ENCODE measurements at regions not wholly inside any gene's neighbourhood (a gene's known extent, or its start where the extent isn't known, plus 50 kb on each side); places are given as distances from the start of the nearest gene placed in this dataset.
"Not testable (repeated sequence)": the region's sequence is repeated elsewhere in the genome, so short reads cannot be mapped to it uniquely, and the experiment has no call there.

DNA sequence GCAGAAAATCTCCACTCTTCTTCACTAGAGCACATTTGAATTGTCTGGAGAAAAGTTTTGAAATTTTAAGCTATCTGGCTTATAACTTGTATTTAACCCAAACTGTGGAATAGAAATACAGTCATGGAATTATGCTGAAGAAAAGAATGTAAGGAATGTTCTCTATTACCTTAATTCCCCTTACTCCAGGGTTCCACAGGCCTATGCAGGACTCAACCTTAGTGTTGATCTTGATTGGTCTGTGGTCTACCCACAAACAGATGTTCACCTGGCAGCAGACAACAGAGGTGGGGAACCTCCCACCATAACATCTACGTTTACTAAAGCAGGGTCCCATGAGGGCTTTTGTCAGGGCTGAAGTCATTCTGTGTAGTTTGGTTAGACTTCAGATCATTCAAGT is 189.3 kb upstream of the GPRIN3 start:
- Mint-ChIP-seq H3K27me3 (peaks cover 6 to 13% of the 10 kb centered on the region in 2 donors), H3K9me3 (no peaks in the 10 kb centered on the region), H3K36me3 (no peaks in the 10 kb centered on the region), H3K4me1 (no peaks in the 10 kb centered on the region), H3K4me3 (no peak overlapping the region), H3K27ac (no peak overlapping the region)
- Histone ChIP-seq H3K27ac (ENCODE audit: low read depth, low read length) (no peak overlapping the region), H3K9me3 (ENCODE audit: control insufficient read depth in 1 of 2, low read length in 2 of 2) (no peaks in the 10 kb centered on the region), H3K4me1 (ENCODE audit: insufficient read depth, low read length) (no peaks in the 10 kb centered on the region), H3K27me3 (ENCODE audit: insufficient read depth, low read length) (peaks cover 3% of the 10 kb centered on the region), H3K4me3 (ENCODE audit: low read length in 2 of 2) (no peak overlapping the region), H3K36me3 (ENCODE audit: insufficient read depth, low read length) (no peaks in the 10 kb centered on the region)
- DNase-seq = no peak
- CTCF ChIA-PET (ENCODE audit: partially characterized antibody) = interaction anchor here (1.2 kb wide), 1 partner anchor 14 kb away, joined by 3 read pairs; no protein-coding TSS in a partner anchor
- POLR2A ChIA-PET (ENCODE audit: partially characterized antibody) = no interaction called here
- intact Hi-C loops (cut with micrococcal nuclease) = no loop called here

DNA sequence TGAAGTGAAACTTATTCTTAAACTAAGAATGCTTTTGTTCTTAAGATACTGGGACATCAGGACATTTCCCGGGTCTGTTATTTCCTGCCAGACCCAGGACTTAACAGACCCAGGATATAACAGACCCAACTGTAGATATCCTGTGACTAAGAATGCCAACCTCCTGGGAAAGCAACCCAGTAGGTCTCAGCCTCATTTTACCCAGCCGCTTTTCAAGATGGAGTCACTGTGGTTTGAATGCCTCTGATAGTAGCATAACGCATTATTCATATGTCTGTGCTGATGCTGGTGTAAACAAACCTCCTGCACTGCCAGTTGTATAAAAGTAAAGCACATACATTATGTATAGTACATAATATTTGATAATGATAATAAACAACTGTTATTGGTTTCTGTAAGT is 185.8 kb upstream of the GPRIN3 start:
- no peaks in the 10 kb centered on the region for H3K27me3 Mint-ChIP-seq
- Histone ChIP-seq H3K27ac (ENCODE audit: low read depth, low read length) (no peak overlapping the region), H3K4me1 (ENCODE audit: insufficient read depth, low read length) (no peaks in the 10 kb centered on the region), H3K27me3 (ENCODE audit: insufficient read depth, low read length) (no peaks in the 10 kb centered on the region), H3K9me3 (ENCODE audit: control insufficient read depth in 1 of 2, low read length in 2 of 2) (no peaks in the 10 kb centered on the region), H3K4me3 (ENCODE audit: low read length in 2 of 2) (no peak overlapping the region), H3K36me3 (ENCODE audit: insufficient read depth, low read length) (no peaks in the 10 kb centered on the region)
- H3K27ac Mint-ChIP-seq = no peak overlapping the region
- DNase-seq = no peak
- H3K9me3 Mint-ChIP-seq = peaks cover 0 to 2% (median 0%) of the 10 kb centered on the region in 8 donors
- intact Hi-C loops (cut with micrococcal nuclease) = no loop called here
- POLR2A ChIA-PET (ENCODE audit: partially characterized antibody) = interaction anchor here (1.0 kb wide), 1 partner anchor 220 kb away, joined by 3 read pairs; no protein-coding TSS in a partner anchor
- no peaks in the 10 kb centered on the region for H3K4me1 Mint-ChIP-seq
- CTCF ChIA-PET (ENCODE audit: partially characterized antibody) = interaction anchor here (0.6 to 2.0 kb wide), 2 partner anchors 10 to 371 kb away, joined by 3 to 5 read pairs; no protein-coding TSS in a partner anchor
- no peak overlapping the region for H3K4me3 Mint-ChIP-seq
- H3K36me3 Mint-ChIP-seq = no peaks in the 10 kb centered on the region

DNA sequence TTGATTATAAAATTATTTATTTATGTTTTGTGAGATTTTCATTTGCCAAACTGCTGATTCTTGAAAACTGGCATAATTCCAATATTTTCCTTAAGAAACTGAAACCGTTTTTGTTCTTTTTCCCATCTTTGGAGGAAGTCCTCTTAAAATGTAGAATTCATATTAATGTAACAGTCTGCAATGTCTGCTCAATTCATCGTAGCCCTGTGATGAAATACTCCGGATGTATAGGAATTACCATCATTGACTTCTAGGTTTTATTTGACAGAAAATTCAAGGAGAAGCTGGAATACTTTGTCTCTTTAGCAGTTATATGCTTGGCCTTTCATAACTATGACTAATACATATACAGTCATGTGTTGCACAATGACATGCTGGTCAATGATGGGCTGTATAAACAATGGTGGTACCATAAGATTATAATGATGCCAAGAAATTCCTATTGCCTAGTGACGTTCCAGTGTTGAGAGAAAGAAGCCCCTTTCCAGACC is 185.0 kb upstream of the GPRIN3 start:
- Histone ChIP-seq H3K36me3 (ENCODE audit: insufficient read depth, low read length) (no peaks in the 10 kb centered on the region), H3K27ac (ENCODE audit: low read depth, low read length) (no peak overlapping the region), H3K27me3 (ENCODE audit: insufficient read depth, low read length) (no peaks in the 10 kb centered on the region), H3K4me1 (ENCODE audit: insufficient read depth, low read length) (no peaks in the 10 kb centered on the region), H3K4me3 (ENCODE audit: low read length in 2 of 2) (no peak overlapping the region), H3K9me3 (ENCODE audit: control insufficient read depth in 1 of 2, low read length in 2 of 2) (no peaks in the 10 kb centered on the region)
- no peaks in the 10 kb centered on the region for H3K36me3 Mint-ChIP-seq
- ChIA-PET POLR2A (ENCODE audit: partially characterized antibody) (no interaction called here), CTCF (ENCODE audit: partially characterized antibody) (no interaction called here)
- no peak for DNase-seq
- H3K9me3 Mint-ChIP-seq = peaks cover 0 to 2% (median 0%) of the 10 kb centered on the region in 8 donors
- no peak overlapping the region for H3K4me3 Mint-ChIP-seq
- no peaks in the 10 kb centered on the region for H3K4me1 Mint-ChIP-seq
- intact Hi-C loops (cut with micrococcal nuclease) = no loop called here
- H3K27me3 Mint-ChIP-seq = no peaks in the 10 kb centered on the region
- no peak overlapping the region for H3K27ac Mint-ChIP-seq

DNA sequence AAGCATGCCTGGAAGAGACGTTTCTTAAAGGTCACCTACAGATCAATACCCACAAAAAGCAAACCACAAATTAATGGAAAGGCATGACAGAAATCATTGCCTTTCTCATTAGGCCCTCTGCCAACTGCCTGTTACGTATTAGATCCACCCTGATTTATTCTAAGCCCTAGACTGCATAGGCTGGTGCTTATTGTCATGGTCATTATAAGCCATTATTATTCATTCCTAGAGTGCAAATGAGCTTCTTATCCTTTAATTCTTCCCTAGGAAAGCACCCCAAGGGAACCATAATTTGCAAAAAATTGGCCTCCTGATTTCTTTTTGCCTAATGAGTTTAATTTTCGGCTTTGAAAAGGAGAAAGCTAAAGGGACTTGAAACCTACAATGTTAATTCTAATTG is 184.2 kb upstream of the GPRIN3 start:
- ChIA-PET CTCF (ENCODE audit: partially characterized antibody) (no interaction called here), POLR2A (ENCODE audit: partially characterized antibody) (no interaction called here)
- Mint-ChIP-seq H3K9me3 (peaks cover 0 to 2% (median 0%) of the 10 kb centered on the region in 8 donors), H3K27ac (no peak overlapping the region), H3K4me3 (no peak overlapping the region), H3K27me3 (no peaks in the 10 kb centered on the region), H3K4me1 (no peaks in the 10 kb centered on the region), H3K36me3 (no peaks in the 10 kb centered on the region)
- H3K4me1 ChIP-seq (ENCODE audit: insufficient read depth, low read length) = no peaks in the 10 kb centered on the region
- no peaks in the 10 kb centered on the region for H3K36me3 ChIP-seq (ENCODE audit: insufficient read depth, low read length)
- H3K9me3 ChIP-seq (ENCODE audit: control insufficient read depth in 1 of 2, low read length in 2 of 2) = no peaks in the 10 kb centered on the region
- H3K27ac ChIP-seq (ENCODE audit: low read depth, low read length) = no peak overlapping the region
- intact Hi-C loops (cut with micrococcal nuclease) = no loop called here
- H3K4me3 ChIP-seq (ENCODE audit: low read length in 2 of 2) = no peak overlapping the region
- H3K27me3 ChIP-seq (ENCODE audit: insufficient read depth, low read length) = no peaks in the 10 kb centered on the region
- DNase-seq = no peak

DNA sequence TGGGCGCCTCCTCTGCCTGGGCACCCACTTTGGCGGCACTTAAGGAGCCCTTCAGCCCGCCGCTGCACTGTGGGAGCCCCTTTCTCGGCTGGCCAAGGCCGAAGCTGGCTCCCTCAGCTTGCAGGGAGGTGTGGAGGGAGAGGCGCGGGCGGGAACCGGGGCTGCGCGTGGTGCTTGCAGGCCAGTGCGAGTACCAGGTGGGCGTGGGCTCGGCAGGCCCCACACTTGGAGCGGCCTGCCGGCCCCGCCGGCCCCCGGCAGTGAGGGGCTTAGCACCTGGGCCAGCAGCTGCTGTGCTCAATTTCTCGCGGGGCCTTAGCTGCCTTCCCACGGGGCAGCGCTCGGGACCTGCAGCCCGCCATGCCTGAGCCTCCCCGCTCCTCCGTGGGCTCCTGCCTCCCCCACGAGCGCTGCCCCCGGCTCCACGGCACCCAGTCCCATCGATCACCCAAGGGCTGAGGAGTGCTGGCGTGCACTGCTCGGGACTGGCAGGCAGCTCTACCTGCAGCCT is 182.4 kb upstream of the GPRIN3 start:
- H3K27ac Mint-ChIP-seq; H3K36me3 Mint-ChIP-seq; H3K4me1 ChIP-seq (ENCODE audit: insufficient read depth, low read length); H3K27me3 Mint-ChIP-seq; H3K36me3 ChIP-seq (ENCODE audit: insufficient read depth, low read length); H3K4me3 Mint-ChIP-seq; H3K4me3 ChIP-seq (ENCODE audit: low read length in 2 of 2); H3K9me3 ChIP-seq (ENCODE audit: control insufficient read depth in 1 of 2, low read length in 2 of 2); intact Hi-C loops (cut with micrococcal nuclease); H3K27ac ChIP-seq (ENCODE audit: low read depth, low read length); CTCF ChIA-PET (ENCODE audit: partially characterized antibody); H3K27me3 ChIP-seq (ENCODE audit: insufficient read depth, low read length); H3K9me3 Mint-ChIP-seq; H3K4me1 Mint-ChIP-seq; POLR2A ChIA-PET (ENCODE audit: partially characterized antibody): not testable (repeated sequence)
- peak in 1 of 5 donors; percentile 30 for DNase-seq

DNA sequence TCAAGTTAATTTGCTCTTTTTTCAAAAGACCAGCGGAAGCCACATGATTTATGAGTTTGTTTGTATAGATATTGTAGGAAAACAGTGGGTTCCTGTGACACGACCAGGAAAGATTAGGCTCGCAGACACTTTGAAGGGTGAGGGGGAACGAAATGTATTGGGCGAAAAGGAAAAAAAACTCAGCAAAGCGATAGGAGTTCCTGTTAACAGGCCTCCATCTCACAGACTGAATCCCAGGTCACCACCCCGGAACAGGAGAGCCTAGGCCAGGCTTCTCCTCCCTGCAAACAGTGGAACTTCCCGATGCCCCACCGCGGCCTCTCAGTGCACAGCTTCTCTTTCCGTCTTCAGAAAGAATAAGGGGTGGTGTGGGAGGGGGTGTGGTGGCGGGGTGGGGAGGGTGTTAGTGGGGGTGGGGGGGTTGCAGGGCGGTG is 181.8 kb upstream of the GPRIN3 start:
- no peak overlapping the region for H3K4me3 Mint-ChIP-seq
- Histone ChIP-seq H3K9me3 (ENCODE audit: control insufficient read depth in 1 of 2, low read length in 2 of 2) (no peaks in the 10 kb centered on the region), H3K36me3 (ENCODE audit: insufficient read depth, low read length) (no peaks in the 10 kb centered on the region), H3K27me3 (ENCODE audit: insufficient read depth, low read length) (no peaks in the 10 kb centered on the region), H3K4me1 (ENCODE audit: insufficient read depth, low read length) (no peaks in the 10 kb centered on the region), H3K27ac (ENCODE audit: low read depth, low read length) (no peak overlapping the region), H3K4me3 (ENCODE audit: low read length in 2 of 2) (no peak overlapping the region)
- H3K4me1 Mint-ChIP-seq = no peaks in the 10 kb centered on the region
- no peaks in the 10 kb centered on the region for H3K36me3 Mint-ChIP-seq
- peak overlapping the region in 1 of 7 donors; percentile 31 for H3K27ac Mint-ChIP-seq
- ChIA-PET POLR2A (ENCODE audit: partially characterized antibody) (no interaction called here), CTCF (ENCODE audit: partially characterized antibody) (no interaction called here)
- H3K9me3 Mint-ChIP-seq = peaks cover 0 to 2% (median 0%) of the 10 kb centered on the region in 8 donors
- H3K27me3 Mint-ChIP-seq = no peaks in the 10 kb centered on the region
- intact Hi-C loops (cut with micrococcal nuclease) = no loop called here
- DNase-seq = no peak

DNA sequence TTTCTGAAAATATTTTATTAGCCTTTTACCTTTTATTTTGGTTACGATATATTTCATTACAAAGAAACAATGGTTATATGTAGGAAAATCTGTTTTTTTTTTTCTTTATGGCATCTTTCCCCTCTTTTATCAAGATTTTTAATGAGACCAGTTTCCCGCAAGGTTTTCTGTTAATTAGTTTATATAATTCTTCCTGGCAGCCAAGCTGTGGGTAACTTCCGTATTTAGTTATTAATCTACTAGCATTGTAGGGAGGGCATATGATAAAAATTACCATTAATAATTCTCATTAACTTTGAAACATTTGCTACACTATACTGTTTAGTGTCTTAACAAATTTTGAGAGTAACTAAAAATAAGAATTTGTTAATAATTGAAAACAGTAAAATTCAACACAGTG is 181.1 kb upstream of the GPRIN3 start:
- intact Hi-C loops (cut with micrococcal nuclease) = no loop called here

DNA sequence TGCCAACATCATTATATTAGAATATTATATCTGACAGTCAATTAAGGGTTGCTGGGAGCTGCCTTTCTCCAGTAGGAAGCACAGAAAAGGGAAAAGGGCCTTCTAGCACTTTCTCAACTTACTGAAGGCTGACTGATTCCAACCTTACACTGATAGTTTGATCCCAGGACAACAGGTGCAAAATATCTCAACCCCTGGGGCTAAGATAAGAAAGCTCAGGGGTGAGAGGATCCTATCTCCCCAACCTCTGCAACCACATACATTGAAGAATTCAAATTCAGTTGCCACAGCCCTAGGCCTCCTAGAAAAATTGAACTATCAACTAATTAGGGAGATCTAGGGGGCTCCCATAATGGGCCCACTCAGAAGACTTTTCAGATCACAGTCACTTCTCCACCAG is 179.1 kb upstream of the GPRIN3 start:
- H3K27ac Mint-ChIP-seq = no peak overlapping the region
- H3K4me3 Mint-ChIP-seq = no peak overlapping the region
- Histone ChIP-seq H3K9me3 (ENCODE audit: control insufficient read depth in 1 of 2, low read length in 2 of 2) (no peaks in the 10 kb centered on the region), H3K4me1 (ENCODE audit: insufficient read depth, low read length) (no peaks in the 10 kb centered on the region), H3K27me3 (ENCODE audit: insufficient read depth, low read length) (no peaks in the 10 kb centered on the region), H3K27ac (ENCODE audit: low read depth, low read length) (no peak overlapping the region), H3K4me3 (ENCODE audit: low read length in 2 of 2) (no peak overlapping the region), H3K36me3 (ENCODE audit: insufficient read depth, low read length) (no peaks in the 10 kb centered on the region)
- peaks cover 0 to 2% (median 0%) of the 10 kb centered on the region in 8 donors for H3K9me3 Mint-ChIP-seq
- DNase-seq = no peak
- CTCF ChIA-PET (ENCODE audit: partially characterized antibody) = no interaction called here
- intact Hi-C loops (cut with micrococcal nuclease) = no loop called here
- H3K27me3 Mint-ChIP-seq = no peaks in the 10 kb centered on the region
- POLR2A ChIA-PET (ENCODE audit: partially characterized antibody) = no interaction called here
- H3K36me3 Mint-ChIP-seq = no peaks in the 10 kb centered on the region
- no peaks in the 10 kb centered on the region for H3K4me1 Mint-ChIP-seq

More for the DNA sequence above, 181.1 kb upstream of the GPRIN3 start:
- H3K27me3 Mint-ChIP-seq = no peaks in the 10 kb centered on the region
- DNase-seq = no peak
- CTCF ChIA-PET (ENCODE audit: partially characterized antibody) = no interaction called here
- no peaks in the 10 kb centered on the region for H3K9me3 ChIP-seq (ENCODE audit: control insufficient read depth in 1 of 2, low read length in 2 of 2)
- H3K4me1 Mint-ChIP-seq = no peaks in the 10 kb centered on the region
- no peak overlapping the region for H3K27ac ChIP-seq (ENCODE audit: low read depth, low read length)
- POLR2A ChIA-PET (ENCODE audit: partially characterized antibody) = no interaction called here
- no peak overlapping the region for H3K27ac Mint-ChIP-seq
- H3K4me3 ChIP-seq (ENCODE audit: low read length in 2 of 2) = no peak overlapping the region
- H3K4me1 ChIP-seq (ENCODE audit: insufficient read depth, low read length) = no peaks in the 10 kb centered on the region
- no peaks in the 10 kb centered on the region for H3K36me3 Mint-ChIP-seq
- no peak overlapping the region for H3K4me3 Mint-ChIP-seq
- no peaks in the 10 kb centered on the region for H3K36me3 ChIP-seq (ENCODE audit: insufficient read depth, low read length)
- H3K9me3 Mint-ChIP-seq = peaks cover 0 to 2% (median 0%) of the 10 kb centered on the region in 8 donors
- no peaks in the 10 kb centered on the region for H3K27me3 ChIP-seq (ENCODE audit: insufficient read depth, low read length)
